Neural progenitor cell (in vitro differentiated cells): ENCODE measurements at regions not wholly inside any gene's neighbourhood (a gene's known extent, or its start where the extent isn't known, plus 50 kb on each side); places are given as distances from the start of the nearest gene placed in this dataset.

Experiments
- CTCF ChIP-seq: fragments of 200-600 bp; sonication (generic); IDR thresholded peaks from 2 replicates; pipeline ENCODE4 v1.5.1; 2017; ENCODE audit warnings: antibody characterized with exemption, mild to moderate bottlenecking
- EZH2 ChIP-seq: fragments of 200-600 bp; sonication (generic); IDR thresholded peaks from 2 replicates; pipeline ENCODE4 v1.6.1; 2017; ENCODE audit warnings: antibody characterized with exemption, mild to moderate bottlenecking, moderate library complexity
- EZH2phosphoT487 ChIP-seq: fragments of 200-600 bp; sonication (generic); IDR thresholded peaks from 2 replicates; pipeline ENCODE4 v1.6.1; 2017; ENCODE audit warnings: antibody characterized with exemption

GRCh38 chr7:142389544-142389943 is 131.7 kb upstream of the PRSS58 start:
- TF ChIP-seq CTCF (no peak), EZH2phosphoT487 (no peak), EZH2 (no peak)
